ENCODE measurements at regions not wholly inside any gene's neighbourhood (a gene's known extent, or its start where the extent isn't known, plus 50 kb on each side); places are given as distances from the start of the nearest gene placed in this dataset.

- no peak overlapping the region for H3K4me3 ChIP-seq (ENCODE audit: low read depth, poor library complexity, severe bottlenecking)
- 68 to 76% methylated on average over 7 of the region's 7 CpGs for WGBS, 2 donors
- intact Hi-C loops (cut with DNase I; ENCODE audit: low total_unique reads), result no loop called here
- TF ChIP-seq POLR2A (IDR thresholded peaks at IDR 0.05) (no peak), CTCF (IDR thresholded peaks at IDR 0.05) (no peak)
- no peak for DNase-seq (ENCODE audit: low spot score in 2 of 2)
Observed at GRCh38 chr5:61640179-61641021, 308.3 kb downstream of the ZSWIM6 start.

- WGBS, 2 donors, result 33 to 40% methylated on average over 7 of the region's 7 CpGs
- H3K4me3 ChIP-seq (ENCODE audit: low read depth, poor library complexity, severe bottlenecking), result no peak overlapping the region
- no peak for DNase-seq (ENCODE audit: low spot score in 2 of 2)
- intact Hi-C loops (cut with DNase I; ENCODE audit: low total_unique reads), result no loop called here
- TF ChIP-seq CTCF (IDR thresholded peaks at IDR 0.05), result no peak
Observed at GRCh38 chr5:61641748-61642565, 309.9 kb downstream of the ZSWIM6 start.

- intact Hi-C loops (cut with DNase I; ENCODE audit: low total_unique reads), result no loop called here
- TF ChIP-seq CTCF (IDR thresholded peaks at IDR 0.05) (no peak), POLR2A (IDR thresholded peaks at IDR 0.05) (no peak)
- DNase-seq (ENCODE audit: low spot score in 2 of 2), result peak in 1 of 2 donors; percentile 32
- H3K4me3 ChIP-seq (ENCODE audit: low read depth, poor library complexity, severe bottlenecking), result no peak overlapping the region
- 87 to 91% methylated on average over 6 of the region's 6 CpGs for WGBS, 2 donors
Observed at GRCh38 chr5:61647672-61648071, 315.6 kb downstream of the ZSWIM6 start.

GRCh38 chr5:61649231-61649630, 317.2 kb downstream of the ZSWIM6 start:
- DNase-seq (ENCODE audit: low spot score in 2 of 2), result no peak
- 80 to 92% methylated on average over 4 of the region's 4 CpGs for WGBS, 2 donors
- H3K4me3 ChIP-seq (ENCODE audit: low read depth, poor library complexity, severe bottlenecking), result no peak overlapping the region
- intact Hi-C loops (cut with DNase I; ENCODE audit: low total_unique reads), result no loop called here
- TF ChIP-seq POLR2A (IDR thresholded peaks at IDR 0.05) (no peak), CTCF (IDR thresholded peaks at IDR 0.05) (no peak)

- no peak overlapping the region for H3K4me3 ChIP-seq (ENCODE audit: low read depth, poor library complexity, severe bottlenecking)
- DNase-seq (ENCODE audit: low spot score in 2 of 2), result no peak
- WGBS, 2 donors, result 93 to 95% methylated on average over 5 of the region's 5 CpGs
- TF ChIP-seq CTCF (IDR thresholded peaks at IDR 0.05) (no peak), POLR2A (IDR thresholded peaks at IDR 0.05) (no peak)
- intact Hi-C loops (cut with DNase I; ENCODE audit: low total_unique reads), result no loop called here
Observed at GRCh38 chr5:61649971-61650370, 317.9 kb downstream of the ZSWIM6 start.

All from lower leg skin (tissue), 4 donors.